Right lobe of liver (tissue), 6 donors: ENCODE measurements at regions not wholly inside any gene's neighbourhood (a gene's known extent, or its start where the extent isn't known, plus 50 kb on each side); places are given as distances from the start of the nearest gene placed in this dataset.

Source experiments
- ATAC-seq, 4 donors: fragments of 200-7000 bp; cut with Tn5 transposase; one replicate each; pipeline ENCODE4 v1.9.1; 2020; ENCODE audit warnings: mild to moderate bottlenecking in 4 of 4, moderate library complexity in 4 of 4
- DNase-seq, 3 donors: peaks; one replicate each; pipeline ENCODE4 v3.0.0-alpha.2; 2020
- H3K27ac ChIP-seq, 3 donors: fragments of 200-600 bp; one replicate each; pipeline ENCODE4 v1.8.0; 2022
- H3K27me3 ChIP-seq, 2 donors: fragments of 200-600 bp; one replicate each; pipeline ENCODE4 v1.8.0; 2022
- H3K36me3 ChIP-seq, 4 donors: fragments of 200-600 bp; sonication (generic) in 1 of 4; one replicate each; pipeline versions ENCODE4 v1.5.1 to v1.8.0; 2017 to 2022; ENCODE audit warnings: control low read depth in 1 of 4
- H3K4me1 ChIP-seq, 4 donors: fragments of 200-600 bp; sonication (generic) in 1 of 4; one replicate each; pipeline versions ENCODE4 v1.5.1 to v1.8.0; 2017 to 2022; ENCODE audit warnings: control low read depth in 1 of 4
- H3K4me3 ChIP-seq, 3 donors: fragments of 200-600 bp; one replicate each; pipeline ENCODE4 v1.8.0; 2022
- H3K9me3 ChIP-seq, 4 donors: fragments of 200-600 bp; sonication (generic) in 1 of 4; one replicate each; pipeline versions ENCODE4 v1.5.1 to v1.8.0; 2017 to 2022; ENCODE audit warnings: control low read depth in 1 of 4
- POLR2A ChIP-seq: fragments of 450-650 bp; IDR thresholded peaks from one replicate; pipeline ENCODE4 v1.6.1; 2017; ENCODE audit warnings: antibody characterized with exemption, mild to moderate bottlenecking
- WGBS: methylation state at CpG from one replicate; pipeline ENCODE4 v1.1.6; 2018; ENCODE audit warnings: low coverage, low lambda C conversion rate; ENCODE audit not compliant: insufficient coverage; ENCODE audit errors: missing lambda C conversion rate; 5-methylcytosine and 5-hydroxymethylcytosine counted together
- intact Hi-C, 2 donors: fragments of 100-400 bp; cut with DNase I; formaldehyde crosslinking; loops; one replicate each; pipeline versions ENCODE4 v1.11.2 to v1.14.1; 2022
- TF ChIP-seq, protein P1 (sequence below), 4 donors: fragments of 200-600 bp in 3 of 4; fragments of 450-650 bp in 1 of 4; IDR thresholded peaks; one replicate each; pipeline versions ENCODE4 v1.5.1 to v1.8.0; 2016 to 2022; ENCODE audit warnings: antibody characterized with exemption in 4 of 4, mild to moderate bottlenecking in 2 of 4
- donor health status: DM: no; HTN: yes; CAD: no.
- donor health status: DM: no; HTN: no; CAD: no.
- donor health status: DM: no; HTN: no; CAD: no.
- donor health status: DM: no; HTN: yes; CAD: no.
- donor health status: DM: no; HTN: yes; CAD: no.

DNA sequence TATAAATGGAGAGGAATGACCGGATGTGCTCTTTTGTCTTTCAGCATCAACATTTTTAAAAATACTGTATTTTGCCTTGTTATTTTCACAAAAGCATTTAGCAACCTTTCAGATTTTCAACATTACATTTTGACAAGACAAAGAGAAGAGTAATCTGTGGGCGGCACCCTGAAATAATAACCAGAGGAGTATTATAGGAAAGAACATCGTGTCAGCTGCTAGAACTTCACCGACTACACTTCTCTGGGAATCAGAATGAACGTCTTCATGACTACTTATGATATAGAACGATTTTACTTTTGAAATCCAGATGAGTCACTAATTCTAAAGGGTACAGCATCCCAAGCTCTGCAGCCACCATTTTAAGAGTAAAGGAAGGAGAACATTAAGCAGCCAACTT, 531.5 kb upstream of the FRG1 start:
- Histone ChIP-seq H3K9me3 (no peaks in the 10 kb centered on the region), H3K27me3 (no peaks in the 10 kb centered on the region), H3K4me3 (no peak overlapping the region), H3K36me3 (no peaks in the 10 kb centered on the region), H3K4me1 (no peaks in the 10 kb centered on the region), H3K27ac (no peak overlapping the region)
- no peak for TF ChIP-seq POLR2A
- TF ChIP-seq, protein P1, sequence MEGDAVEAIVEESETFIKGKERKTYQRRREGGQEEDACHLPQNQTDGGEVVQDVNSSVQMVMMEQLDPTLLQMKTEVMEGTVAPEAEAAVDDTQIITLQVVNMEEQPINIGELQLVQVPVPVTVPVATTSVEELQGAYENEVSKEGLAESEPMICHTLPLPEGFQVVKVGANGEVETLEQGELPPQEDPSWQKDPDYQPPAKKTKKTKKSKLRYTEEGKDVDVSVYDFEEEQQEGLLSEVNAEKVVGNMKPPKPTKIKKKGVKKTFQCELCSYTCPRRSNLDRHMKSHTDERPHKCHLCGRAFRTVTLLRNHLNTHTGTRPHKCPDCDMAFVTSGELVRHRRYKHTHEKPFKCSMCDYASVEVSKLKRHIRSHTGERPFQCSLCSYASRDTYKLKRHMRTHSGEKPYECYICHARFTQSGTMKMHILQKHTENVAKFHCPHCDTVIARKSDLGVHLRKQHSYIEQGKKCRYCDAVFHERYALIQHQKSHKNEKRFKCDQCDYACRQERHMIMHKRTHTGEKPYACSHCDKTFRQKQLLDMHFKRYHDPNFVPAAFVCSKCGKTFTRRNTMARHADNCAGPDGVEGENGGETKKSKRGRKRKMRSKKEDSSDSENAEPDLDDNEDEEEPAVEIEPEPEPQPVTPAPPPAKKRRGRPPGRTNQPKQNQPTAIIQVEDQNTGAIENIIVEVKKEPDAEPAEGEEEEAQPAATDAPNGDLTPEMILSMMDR (IDR thresholded peaks at IDR 0.05), result no peak
- ATAC-seq (no peak), DNase-seq (no peak)
- intact Hi-C loops, result no loop called here
- WGBS, result 63% methylated on average over 6 of the region's 6 CpGs

DNA sequence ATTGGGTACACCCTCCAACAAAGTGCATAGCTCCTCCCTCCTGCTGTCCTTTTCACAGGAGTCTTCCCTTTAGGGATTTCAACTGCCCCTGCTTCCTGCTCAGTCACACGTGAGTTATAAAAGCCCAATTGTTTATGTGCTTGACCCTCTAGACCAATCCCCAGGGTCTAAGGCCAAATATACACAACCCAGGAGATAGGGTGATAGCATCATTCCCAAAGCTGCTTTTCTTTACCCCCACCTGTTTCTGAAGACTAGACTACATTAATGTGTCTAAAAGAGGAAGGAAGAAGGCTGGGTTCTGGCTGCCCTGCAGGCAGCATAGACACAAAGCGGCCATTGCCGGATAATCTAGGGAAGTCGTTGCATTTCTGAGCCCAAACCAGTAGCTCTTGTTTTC, 526.7 kb upstream of the FRG1 start:
- intact Hi-C loops, result no loop called here
- Histone ChIP-seq H3K9me3 (no peaks in the 10 kb centered on the region), H3K27me3 (no peaks in the 10 kb centered on the region), H3K27ac (no peak overlapping the region), H3K4me1 (no peaks in the 10 kb centered on the region), H3K4me3 (no peak overlapping the region), H3K36me3 (no peaks in the 10 kb centered on the region)
- TF ChIP-seq, protein P1 (IDR thresholded peaks at IDR 0.05), result no peak
- TF ChIP-seq POLR2A, result no peak
- DNase-seq, result no peak
- no peak for ATAC-seq
- WGBS, result 60% methylated on average over 4 of the region's 4 CpGs

DNA sequence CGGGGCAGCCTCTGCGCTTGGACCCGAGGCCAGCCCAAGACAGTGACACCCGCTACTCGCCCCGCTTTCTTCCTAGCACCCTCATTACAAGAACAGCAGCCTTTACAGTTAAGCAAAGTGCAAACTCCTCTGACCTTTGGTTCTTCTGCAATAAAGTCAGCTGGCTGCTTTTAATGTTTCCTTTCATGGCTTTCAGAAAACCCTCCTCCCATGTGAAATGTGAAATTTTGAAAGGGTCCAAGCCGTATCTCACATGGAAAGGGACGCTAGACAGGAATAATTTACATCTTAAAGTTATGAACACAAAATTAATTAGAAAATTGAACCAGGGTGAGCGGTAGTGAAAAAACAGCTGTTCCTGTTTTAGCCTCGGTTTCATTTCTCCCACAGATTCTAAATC, 520.1 kb upstream of the FRG1 start:
- Histone ChIP-seq H3K27ac (no peak overlapping the region), H3K27me3 (no peaks in the 10 kb centered on the region), H3K9me3 (no peaks in the 10 kb centered on the region), H3K36me3 (no peaks in the 10 kb centered on the region), H3K4me1 (no peaks in the 10 kb centered on the region), H3K4me3 (no peak overlapping the region)
- TF ChIP-seq, protein P1 (IDR thresholded peaks at IDR 0.05), result no peak
- no peak for TF ChIP-seq POLR2A
- intact Hi-C loops, result no loop called here
- WGBS, result 37% methylated on average over 8 of the region's 10 CpGs
- ATAC-seq, result peak in 2 of 4 donors; percentile 48 to 52
- DNase-seq, result no peak

DNA sequence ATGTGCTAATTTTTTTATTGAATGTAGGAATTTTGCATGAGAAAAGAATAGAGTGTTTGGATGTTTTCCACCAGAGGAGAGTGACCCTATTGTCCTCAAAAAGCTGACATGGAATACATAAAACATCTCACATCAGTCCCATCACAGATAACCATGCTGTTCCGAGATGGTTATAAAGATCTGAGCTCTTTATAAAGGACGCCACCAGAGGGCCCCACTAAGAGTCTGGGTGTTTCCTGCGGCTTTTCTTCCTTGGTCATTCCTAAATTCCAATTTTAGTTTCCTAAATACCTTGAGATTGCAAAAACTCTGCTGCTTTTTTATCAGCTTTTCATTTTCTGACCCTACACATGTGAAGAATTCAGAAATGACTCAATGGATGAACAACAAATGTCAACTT, 504.5 kb upstream of the FRG1 start:
- Histone ChIP-seq H3K36me3 (no peaks in the 10 kb centered on the region), H3K4me3 (no peak overlapping the region), H3K9me3 (peaks cover 0 to 4% (median 0%) of the 10 kb centered on the region in 4 donors), H3K27ac (no peak overlapping the region), H3K4me1 (no peaks in the 10 kb centered on the region), H3K27me3 (no peaks in the 10 kb centered on the region)
- ATAC-seq (no peak), DNase-seq (no peak)
- WGBS, result 37% methylated on average over 3 of the region's 3 CpGs
- intact Hi-C loops, result no loop called here
- TF ChIP-seq POLR2A, result no peak
- TF ChIP-seq, protein P1 (IDR thresholded peaks at IDR 0.05), result peak in 2 of 4 donors; percentile 17 to 21

DNA sequence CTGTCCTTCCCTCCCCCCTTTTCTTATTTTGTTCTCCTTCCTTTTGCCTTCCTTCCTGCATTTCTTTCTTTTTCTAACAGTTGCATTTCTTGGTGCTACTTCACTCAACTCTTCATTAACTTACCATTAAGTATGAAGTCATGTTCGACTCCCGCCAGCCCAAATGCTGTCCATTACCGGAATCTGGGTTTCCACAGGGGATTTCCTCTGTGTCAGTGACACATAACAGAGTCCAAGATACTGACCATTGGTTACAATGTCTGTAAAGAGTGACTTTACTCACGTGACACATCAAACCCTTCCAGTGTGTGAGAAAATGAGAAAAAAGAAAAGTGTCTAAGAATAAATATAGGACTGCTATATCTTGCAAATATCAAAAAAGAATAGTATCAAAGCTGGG, 500.0 kb upstream of the FRG1 start:
- WGBS, result 54% methylated on average over 4 of the region's 4 CpGs
- DNase-seq (no peak), ATAC-seq (no peak)
- TF ChIP-seq, protein P1 (IDR thresholded peaks at IDR 0.05), result no peak
- TF ChIP-seq POLR2A, result no peak
- H3K36me3 ChIP-seq, result no peaks in the 10 kb centered on the region
- intact Hi-C loops, result no loop called here
- no peak overlapping the region for H3K4me3 ChIP-seq
- H3K4me1 ChIP-seq, result no peaks in the 10 kb centered on the region
- H3K27me3 ChIP-seq, result no peaks in the 10 kb centered on the region
- H3K9me3 ChIP-seq, result no peaks in the 10 kb centered on the region
- no peak overlapping the region for H3K27ac ChIP-seq
